Caco-2 (cell line): ENCODE measurements at regions not wholly inside any gene's neighbourhood (a gene's known extent, or its start where the extent isn't known, plus 50 kb on each side); places are given as distances from the start of the nearest gene placed in this dataset.

Experiments used
- BruUV-seq: library from RNA; stranded (reverse); fragments of 400-500 nt; replicated peaks from 2 replicates; lab custom pipeline; 2021; lab: Mats Ljungman, UMichigan
- CTCF ChIA-PET: fragments of 300-600 bp; sonication (Branson Sonifier 250); formaldehyde crosslinking; loops from one replicate; lab custom pipeline; 2022; ENCODE audit warnings: antibody characterized with exemption; lab: Charles Lee
- POLR2A ChIA-PET: fragments of 300-600 bp; sonication (Branson Sonifier 250); formaldehyde crosslinking; loops from one replicate; lab custom pipeline; 2022; ENCODE audit warnings: antibody characterized with exemption; lab: Charles Lee
- DNase-seq, 2 experiments: peaks; one replicate each; pipeline versions ENCODE4 v3.0.0 to v3.0.0-alpha.2; 2020 to 2022
- H3K27me3 ChIP-seq: replicated peaks from 2 replicates; pipeline ENCODE4 v1.6.0; 2011; ENCODE audit warnings: low read length; ENCODE audit not compliant: control insufficient read depth, insufficient read depth
- H3K36me3 ChIP-seq: 2 replicates; pipeline ENCODE4 v1.5.1; 2011; ENCODE audit warnings: low read length; ENCODE audit not compliant: control insufficient read depth, insufficient read depth
- H3K4me1 ChIP-seq: fragments of 250-450 bp; sonication (Bioruptor Pico); 2 replicates; pipeline ENCODE4 v1.5.1; 2020; ENCODE audit warnings: mild to moderate bottlenecking
- H3K4me3 ChIP-seq: 2 replicates; pipeline ENCODE4 v1.5.1; 2011; ENCODE audit warnings: low read depth, mild to moderate bottlenecking, control low read depth, low read length
- H3K9me3 ChIP-seq: fragments of 250-450 bp; sonication (Bioruptor Pico); 2 replicates; pipeline ENCODE4 v1.5.1; 2020; ENCODE audit warnings: mild to moderate bottlenecking, moderate library complexity
- H3K27ac Mint-ChIP-seq: one replicate; pipeline ENCODE4 v1.8.0; 2022; ENCODE audit warnings: mixed read lengths; ENCODE audit not compliant: unreplicated experiment
- H3K27me3 Mint-ChIP-seq: one replicate; pipeline ENCODE4 v1.8.0; 2022; ENCODE audit warnings: mixed read lengths; ENCODE audit not compliant: insufficient read depth, unreplicated experiment
- H3K36me3 Mint-ChIP-seq: one replicate; pipeline ENCODE4 v1.8.0; 2022; ENCODE audit warnings: mild to moderate bottlenecking, mixed read lengths; ENCODE audit not compliant: insufficient read depth, unreplicated experiment
- H3K4me1 Mint-ChIP-seq: one replicate; pipeline ENCODE4 v1.8.0; 2022; ENCODE audit warnings: low read depth, mixed read lengths; ENCODE audit not compliant: unreplicated experiment
- H3K4me3 Mint-ChIP-seq: one replicate; pipeline ENCODE4 v1.8.0; 2022; ENCODE audit warnings: mild to moderate bottlenecking, moderate library complexity, mixed read lengths; ENCODE audit not compliant: unreplicated experiment
- H3K9me3 Mint-ChIP-seq: one replicate; pipeline ENCODE4 v1.8.0; 2022; ENCODE audit warnings: mixed read lengths; ENCODE audit not compliant: unreplicated experiment
- intact Hi-C: fragments of 100-400 bp; cut with micrococcal nuclease; formaldehyde crosslinking; loops from one replicate; pipeline ENCODE4 v1.10.0; 2022; ENCODE audit not compliant: unreplicated experiment
- TF ChIP-seq, protein P1 (sequence below), 2 experiments: fragments of 200-600 bp in 1 of 2; IDR thresholded peaks; 1 replicate in 1 of 2; 2 replicates in 1 of 2; pipeline versions ENCODE4 v1.5.1 to v1.8.0; 2011 to 2022; ENCODE audit warnings: antibody characterized with exemption in 1 of 2, control low read depth in 1 of 2, inconsistent platforms in 1 of 2, low read depth in 1 of 2, low read length in 1 of 2, mild to moderate bottlenecking in 1 of 2, moderate library complexity in 1 of 2; ENCODE audit not compliant: insufficient read depth in 1 of 2, severe bottlenecking in 1 of 2, unreplicated experiment in 1 of 2

DNA sequence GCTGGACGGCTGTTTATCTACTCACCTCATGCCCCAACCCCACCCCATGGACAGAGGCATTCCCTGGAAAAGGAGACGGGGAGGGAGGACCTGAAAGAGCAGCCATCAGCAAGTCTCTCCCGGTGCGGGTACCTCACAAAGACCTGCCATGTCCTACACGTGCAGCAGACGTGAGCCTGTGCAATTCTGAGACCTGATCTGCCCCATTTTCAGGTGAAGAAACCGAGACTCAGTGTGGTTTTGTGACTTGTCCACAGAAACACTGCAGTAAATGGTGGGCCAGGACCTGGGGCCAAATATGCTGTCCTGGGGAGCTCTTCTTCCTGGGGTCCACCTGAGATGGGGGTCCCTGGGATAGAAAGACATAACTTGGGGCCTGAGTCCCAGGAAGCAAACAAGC is 137.0 kb upstream of the LINGO1 start:
- intact Hi-C loops = no loop called here
- CTCF ChIA-PET = no interaction called here
- POLR2A ChIA-PET = no interaction called here
- H3K9me3 ChIP-seq = no peaks in the 10 kb centered on the region
- no peaks in the 10 kb centered on the region; the same call in 1 of the 2 replicates for H3K27me3 ChIP-seq
- no peak overlapping the region for H3K4me3 ChIP-seq
- Mint-ChIP-seq H3K4me3 (no peak overlapping the region), H3K36me3 (no peaks in the 10 kb centered on the region), H3K27me3 (peaks cover 20% of the 10 kb centered on the region), H3K4me1 (no peaks in the 10 kb centered on the region), H3K9me3 (no peaks in the 10 kb centered on the region), H3K27ac (no peak overlapping the region)
- DNase-seq = no peak
- no peaks in the 10 kb centered on the region for H3K36me3 ChIP-seq
- TF ChIP-seq, protein P1, sequence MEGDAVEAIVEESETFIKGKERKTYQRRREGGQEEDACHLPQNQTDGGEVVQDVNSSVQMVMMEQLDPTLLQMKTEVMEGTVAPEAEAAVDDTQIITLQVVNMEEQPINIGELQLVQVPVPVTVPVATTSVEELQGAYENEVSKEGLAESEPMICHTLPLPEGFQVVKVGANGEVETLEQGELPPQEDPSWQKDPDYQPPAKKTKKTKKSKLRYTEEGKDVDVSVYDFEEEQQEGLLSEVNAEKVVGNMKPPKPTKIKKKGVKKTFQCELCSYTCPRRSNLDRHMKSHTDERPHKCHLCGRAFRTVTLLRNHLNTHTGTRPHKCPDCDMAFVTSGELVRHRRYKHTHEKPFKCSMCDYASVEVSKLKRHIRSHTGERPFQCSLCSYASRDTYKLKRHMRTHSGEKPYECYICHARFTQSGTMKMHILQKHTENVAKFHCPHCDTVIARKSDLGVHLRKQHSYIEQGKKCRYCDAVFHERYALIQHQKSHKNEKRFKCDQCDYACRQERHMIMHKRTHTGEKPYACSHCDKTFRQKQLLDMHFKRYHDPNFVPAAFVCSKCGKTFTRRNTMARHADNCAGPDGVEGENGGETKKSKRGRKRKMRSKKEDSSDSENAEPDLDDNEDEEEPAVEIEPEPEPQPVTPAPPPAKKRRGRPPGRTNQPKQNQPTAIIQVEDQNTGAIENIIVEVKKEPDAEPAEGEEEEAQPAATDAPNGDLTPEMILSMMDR (IDR thresholded peaks at IDR 0.05; ENCODE audit: insufficient read depth in 1 of 2, low read depth in 1 of 2, low read length in 1 of 2, severe bottlenecking in 1 of 2, unreplicated experiment in 1 of 2) = no peak
- no TSS peak for BruUV-seq
- H3K4me1 ChIP-seq = no peaks in the 10 kb centered on the region

DNA sequence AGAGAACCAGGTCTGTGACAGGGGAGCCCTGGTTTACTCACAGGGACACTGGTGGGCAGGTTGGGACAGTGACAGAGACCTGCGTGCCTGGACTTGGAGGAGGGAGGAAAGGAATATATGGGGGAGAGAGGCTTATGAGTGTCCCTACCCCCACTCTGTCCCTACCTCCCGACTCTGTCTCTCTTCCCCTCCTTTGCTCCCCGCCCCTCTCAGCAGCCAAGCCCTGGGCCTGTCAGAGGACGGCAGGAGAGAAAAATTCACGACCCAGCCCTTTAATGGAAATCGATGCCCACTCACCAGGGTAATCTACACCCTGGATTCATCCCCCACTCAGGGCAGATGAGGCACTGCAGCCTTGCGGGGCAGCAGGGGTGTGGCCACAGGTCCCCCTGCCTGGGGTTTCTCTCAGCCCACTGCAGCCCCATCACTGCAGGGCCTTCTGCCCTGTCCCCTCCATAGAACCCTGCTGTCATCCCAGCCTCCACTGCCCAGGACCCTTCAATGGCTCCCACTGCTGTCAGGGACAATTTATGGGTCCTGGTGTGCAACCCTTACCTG is 135.9 kb upstream of the LINGO1 start:
- H3K4me1 Mint-ChIP-seq = no peaks in the 10 kb centered on the region
- BruUV-seq = no TSS peak
- ChIA-PET CTCF (no interaction called here), POLR2A (no interaction called here)
- DNase-seq = no peak
- Histone ChIP-seq H3K27me3 (no peaks in the 10 kb centered on the region; the same call in 1 of the 2 replicates), H3K4me3 (no peak overlapping the region), H3K9me3 (no peaks in the 10 kb centered on the region), H3K4me1 (no peaks in the 10 kb centered on the region), H3K36me3 (no peaks in the 10 kb centered on the region)
- no peaks in the 10 kb centered on the region for H3K9me3 Mint-ChIP-seq
- H3K4me3 Mint-ChIP-seq = no peak overlapping the region
- no peaks in the 10 kb centered on the region for H3K36me3 Mint-ChIP-seq
- TF ChIP-seq, protein P1 (IDR thresholded peaks at IDR 0.05; ENCODE audit: insufficient read depth in 1 of 2, low read depth in 1 of 2, low read length in 1 of 2, severe bottlenecking in 1 of 2, unreplicated experiment in 1 of 2) = no peak
- no peak overlapping the region for H3K27ac Mint-ChIP-seq
- H3K27me3 Mint-ChIP-seq = peaks cover 19% of the 10 kb centered on the region
- intact Hi-C loops = no loop called here

DNA sequence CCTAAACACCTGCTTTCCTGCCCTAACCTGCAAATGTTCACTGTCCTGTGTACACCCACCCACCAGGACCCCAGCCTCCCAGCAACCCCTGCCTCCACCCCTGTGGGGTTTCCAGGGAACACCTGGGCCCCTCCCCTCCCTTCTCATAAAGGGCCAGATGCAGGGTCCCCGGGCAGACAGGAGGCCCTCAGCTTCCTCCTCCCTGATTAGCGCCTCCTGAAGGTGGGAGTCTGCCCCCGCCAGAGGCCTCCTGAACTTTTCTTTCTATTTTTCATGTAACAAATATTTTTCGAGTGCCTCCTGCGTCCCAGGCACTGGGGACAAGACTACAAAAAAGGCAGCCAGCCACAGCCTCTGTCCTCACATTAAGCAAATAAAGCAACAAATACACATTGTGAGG is 135.4 kb upstream of the LINGO1 start:
- no peaks in the 10 kb centered on the region for H3K4me1 ChIP-seq
- peaks cover 19% of the 10 kb centered on the region for H3K27me3 Mint-ChIP-seq
- TF ChIP-seq, protein P1 (IDR thresholded peaks at IDR 0.05; ENCODE audit: insufficient read depth in 1 of 2, low read depth in 1 of 2, low read length in 1 of 2, severe bottlenecking in 1 of 2, unreplicated experiment in 1 of 2) = no peak
- intact Hi-C loops = no loop called here
- no peak for DNase-seq
- no peaks in the 10 kb centered on the region for H3K36me3 ChIP-seq
- H3K4me3 Mint-ChIP-seq = no peak overlapping the region
- no peak overlapping the region for H3K4me3 ChIP-seq
- H3K4me1 Mint-ChIP-seq = no peaks in the 10 kb centered on the region
- no peaks in the 10 kb centered on the region for H3K9me3 ChIP-seq
- POLR2A ChIA-PET = no interaction called here
- no peak overlapping the region for H3K27ac Mint-ChIP-seq
- H3K36me3 Mint-ChIP-seq = no peaks in the 10 kb centered on the region
- H3K27me3 ChIP-seq = no peaks in the 10 kb centered on the region; the same call in 1 of the 2 replicates
- CTCF ChIA-PET = no interaction called here
- no peaks in the 10 kb centered on the region for H3K9me3 Mint-ChIP-seq
- no TSS peak for BruUV-seq
